ENCODE measurements at regions not wholly inside any gene's neighbourhood (a gene's known extent, or its start where the extent isn't known, plus 50 kb on each side); places are given as distances from the start of the nearest gene placed in this dataset.
"Not testable (repeated sequence)": the region's sequence is repeated elsewhere in the genome, so short reads cannot be mapped to it uniquely, and the experiment has no call there.

DNA sequence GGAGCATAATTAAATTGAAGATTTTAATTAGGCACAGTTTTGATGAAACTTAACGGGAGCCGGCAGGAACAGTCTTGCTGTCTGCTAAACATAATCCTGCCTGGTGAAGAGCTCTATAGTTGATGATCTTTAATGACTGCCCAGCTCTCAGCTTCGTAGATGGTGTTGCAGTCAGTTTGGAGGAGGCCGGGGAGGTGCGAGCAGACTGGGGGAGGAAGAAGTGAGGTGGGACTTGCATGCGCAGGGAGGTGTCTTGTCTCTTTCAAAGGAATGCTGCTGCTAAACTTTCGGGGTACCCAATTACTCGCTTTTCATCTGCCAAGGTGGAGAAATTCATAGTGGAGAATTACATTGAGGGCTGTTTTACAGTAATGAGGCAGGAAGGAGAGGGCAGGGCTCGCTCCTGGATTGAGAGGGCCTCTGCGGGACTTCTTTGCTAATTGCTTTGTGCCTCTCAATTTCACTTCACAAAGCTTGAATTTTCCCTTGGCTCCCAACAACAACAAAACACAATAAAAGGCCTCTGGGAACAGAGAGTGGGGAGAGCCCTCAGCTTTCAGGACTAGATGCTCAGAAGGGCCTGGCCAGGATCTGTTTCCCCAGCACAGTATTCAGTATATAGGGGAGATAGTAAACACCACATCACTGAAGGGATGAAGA, 257.9 kb upstream of the ADRA1B start:
- no peak for DNase-seq

DNA sequence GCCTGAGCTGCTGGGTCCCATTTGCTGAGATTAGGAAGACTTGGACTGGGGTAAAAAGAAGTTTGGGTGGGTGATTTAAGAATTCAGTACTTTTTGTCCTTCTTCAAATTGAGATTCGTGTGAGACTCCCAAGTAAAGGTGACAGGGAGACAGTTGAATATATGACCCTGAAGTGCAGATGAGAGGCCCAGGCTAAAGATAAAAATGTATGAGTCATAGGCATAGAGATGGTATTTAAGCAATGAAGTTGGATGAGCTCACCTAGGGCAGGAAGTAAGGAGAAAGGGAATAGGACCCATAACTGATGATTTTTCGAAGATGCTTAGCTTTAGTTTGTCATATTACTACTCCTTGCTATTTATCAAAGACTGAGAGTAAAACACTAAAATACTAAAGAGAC, 255.9 kb upstream of the ADRA1B start:
- no peak for DNase-seq

DNA sequence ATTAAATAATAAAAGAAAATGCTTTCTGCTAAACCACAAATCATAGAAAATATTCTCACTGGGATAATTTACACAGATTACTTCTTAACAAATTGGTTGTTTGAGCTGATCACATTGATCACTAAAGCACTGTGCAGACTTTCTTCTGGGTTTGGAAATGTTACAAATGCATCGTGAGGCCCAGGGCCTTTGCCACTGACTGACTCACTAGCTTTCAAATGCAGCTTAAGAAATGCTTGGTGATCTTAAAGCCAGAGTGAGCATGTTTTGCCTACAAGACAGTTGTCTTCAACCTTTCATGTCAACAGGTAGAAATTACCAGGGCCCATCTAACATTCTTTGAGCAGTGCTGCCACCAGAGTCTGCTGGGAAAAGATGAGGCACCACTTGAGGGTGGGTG, 252.3 kb upstream of the ADRA1B start:
- no peak for DNase-seq

DNA sequence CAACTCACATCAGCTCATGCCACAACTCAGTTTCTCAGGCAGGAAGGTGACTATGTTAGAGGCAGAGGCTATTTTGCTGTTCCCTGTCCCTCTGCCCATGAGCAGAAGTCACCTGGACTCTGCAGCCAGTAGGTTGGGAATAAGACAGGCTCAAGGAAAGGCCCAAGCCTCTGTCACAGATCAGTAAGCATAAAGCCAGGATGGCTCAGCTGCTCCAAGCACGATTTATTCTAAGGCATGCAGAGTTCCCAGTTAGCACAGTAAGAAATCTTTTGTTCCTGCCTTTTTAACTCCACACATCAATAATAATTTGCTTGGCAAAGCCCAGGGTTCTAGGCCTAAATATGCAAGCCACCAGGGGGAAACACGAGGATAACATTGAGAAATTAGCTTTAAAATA, 249.0 kb upstream of the ADRA1B start:
- DNase-seq = no peak

DNA sequence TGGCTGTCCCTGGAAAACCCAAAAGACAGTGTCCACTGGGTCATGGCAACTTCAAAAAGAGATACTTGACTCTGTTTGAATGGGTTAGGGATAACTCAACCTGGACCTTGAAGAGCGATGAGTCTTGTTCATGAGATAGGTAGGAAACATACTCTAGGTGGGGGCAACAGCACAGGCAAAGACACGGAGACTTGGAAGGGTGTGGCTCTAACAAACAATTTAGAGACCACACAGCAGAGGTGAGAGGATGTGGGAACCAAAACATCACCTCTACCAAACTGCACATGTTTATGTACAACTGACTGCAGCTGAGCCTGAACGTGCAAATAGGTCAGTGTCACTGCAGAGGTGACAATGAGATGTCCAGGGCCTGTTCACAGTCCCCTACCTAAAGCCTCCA, 247.7 kb upstream of the ADRA1B start:
- DNase-seq = no peak

DNA sequence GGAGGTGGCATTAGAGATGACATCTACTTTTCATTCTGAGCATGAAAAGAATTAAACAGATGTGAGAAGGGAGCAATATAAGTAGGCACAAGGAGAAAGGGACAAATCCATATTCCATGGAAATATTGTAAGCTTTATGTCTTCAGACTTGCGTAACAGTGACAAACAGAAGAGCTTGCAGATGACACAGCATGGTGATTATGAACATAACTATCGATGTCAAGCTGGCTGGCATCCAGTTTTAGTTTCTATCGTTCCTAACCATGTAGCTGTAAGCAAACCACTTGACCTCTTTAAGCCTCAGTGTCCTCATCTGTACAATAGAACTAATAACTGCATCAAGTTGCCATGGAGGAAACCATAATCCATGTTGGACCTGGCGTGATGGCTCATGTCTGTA, 246.7 kb upstream of the ADRA1B start:
- DNase-seq = no peak

DNA sequence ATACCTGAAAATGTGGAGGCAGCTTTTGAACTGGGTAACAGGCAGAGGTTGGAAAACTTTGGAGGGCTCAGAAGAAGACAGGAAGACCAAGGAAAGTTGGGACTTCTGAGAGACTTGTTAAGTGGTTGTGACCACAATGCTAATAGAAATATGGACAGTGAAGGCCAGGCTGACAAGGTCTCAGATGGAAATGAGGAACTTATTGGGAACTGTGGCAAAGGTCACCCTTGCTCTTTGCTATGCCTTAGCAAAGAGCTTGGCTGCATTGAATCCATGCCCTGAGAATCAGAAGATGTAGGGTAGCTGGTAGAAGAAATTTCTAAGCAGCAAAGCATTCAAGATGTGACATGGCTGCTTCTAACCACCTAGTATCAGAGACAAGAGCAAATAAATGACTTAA, 244.4 kb upstream of the ADRA1B start:
- DNase-seq = no peak

DNA sequence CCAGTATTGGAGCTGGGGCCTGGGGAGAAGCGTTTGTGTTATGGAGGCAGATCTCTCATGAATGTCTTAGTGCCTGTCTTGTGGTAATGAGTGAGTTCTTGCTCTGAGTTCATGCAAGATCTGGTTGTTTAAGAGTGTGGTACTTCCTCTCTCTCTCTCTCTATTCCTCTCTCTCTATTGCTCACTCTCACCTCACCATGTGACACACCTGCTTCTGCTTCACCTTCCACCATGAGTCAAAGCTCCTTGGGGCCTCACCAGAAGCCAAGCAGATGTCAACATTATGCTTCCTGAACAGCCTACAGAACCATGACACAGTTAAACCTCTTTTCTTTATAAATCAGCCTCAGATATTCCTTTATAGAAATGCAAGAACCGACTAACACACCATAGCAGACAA, 242.7 kb upstream of the ADRA1B start:
- DNase-seq = no peak

DNA sequence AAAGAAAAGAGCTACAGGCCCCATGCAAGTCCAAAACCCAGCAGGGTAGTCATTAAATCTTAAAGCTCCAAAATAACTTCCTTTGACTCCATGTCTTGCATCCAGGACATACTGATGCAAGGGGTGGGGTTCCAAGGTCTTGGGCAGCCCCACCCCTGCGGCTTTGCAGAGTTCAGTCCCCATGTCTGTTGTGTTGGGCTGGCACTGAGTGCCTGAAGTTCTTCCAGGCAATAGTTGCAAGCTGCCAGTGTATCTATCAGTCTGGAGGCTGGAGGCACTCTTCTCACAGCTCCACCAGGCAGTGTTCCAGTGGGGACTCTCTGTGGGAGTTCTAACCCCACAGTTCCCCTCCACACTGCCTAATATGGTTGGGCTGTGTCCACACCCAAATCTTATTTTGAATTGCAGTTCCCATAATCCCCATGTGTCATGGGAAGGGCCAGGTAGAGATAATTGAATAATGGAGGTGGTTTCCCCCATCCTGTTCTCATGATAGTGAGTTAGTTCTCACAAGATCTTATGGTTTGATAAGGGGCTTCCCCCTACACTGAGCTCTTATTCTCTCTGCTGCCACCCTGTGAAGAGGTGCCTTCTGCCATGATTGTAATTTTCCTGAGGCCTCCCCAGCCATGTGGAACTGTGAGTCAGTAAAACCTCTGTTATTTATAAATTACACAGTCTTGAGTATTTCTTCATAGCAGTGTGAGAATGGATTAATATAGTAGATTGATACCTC, 237.5 kb upstream of the ADRA1B start:
- DNase-seq = no peak

DNA sequence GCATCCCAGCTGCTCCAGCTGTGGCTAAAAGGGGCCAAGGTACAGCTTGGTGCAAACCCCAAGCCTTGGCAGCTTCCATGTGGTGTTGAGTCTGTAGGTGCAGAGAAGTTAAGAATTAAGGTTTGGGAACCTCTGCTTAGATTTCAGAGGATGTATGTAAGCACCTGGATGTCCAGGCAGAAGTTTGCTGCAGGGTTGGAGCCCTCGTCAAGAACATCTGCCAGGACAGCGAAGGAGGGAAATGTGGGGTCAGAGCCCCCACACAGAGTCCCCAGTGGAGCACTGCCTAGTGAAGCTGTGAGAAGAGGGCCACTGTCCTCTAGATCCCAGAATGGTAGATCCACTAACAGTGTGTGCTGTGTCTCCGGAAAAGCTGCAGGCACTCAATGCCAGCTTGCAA, 236.2 kb upstream of the ADRA1B start:
- no peak for DNase-seq

DNA sequence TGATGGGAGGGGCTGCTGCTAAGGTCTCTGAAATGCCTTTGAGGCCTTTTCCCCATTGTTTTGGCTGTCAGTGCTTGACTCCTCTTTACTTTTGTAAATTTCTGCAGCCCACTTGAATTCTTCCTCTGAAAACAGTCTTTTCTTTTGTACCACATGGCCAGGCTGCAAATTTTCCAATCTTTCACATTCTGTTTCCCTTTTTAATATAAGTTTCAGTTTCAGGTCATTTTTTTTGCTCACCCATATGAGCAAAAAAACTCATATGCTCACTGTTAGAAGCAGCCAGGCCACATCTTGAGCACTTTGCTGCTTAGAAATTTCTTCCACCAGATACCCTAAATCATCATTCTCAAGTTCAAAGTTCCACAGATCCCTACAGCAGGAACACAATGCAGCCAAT, 234.6 kb upstream of the ADRA1B start:
- DNase-seq = no peak

DNA sequence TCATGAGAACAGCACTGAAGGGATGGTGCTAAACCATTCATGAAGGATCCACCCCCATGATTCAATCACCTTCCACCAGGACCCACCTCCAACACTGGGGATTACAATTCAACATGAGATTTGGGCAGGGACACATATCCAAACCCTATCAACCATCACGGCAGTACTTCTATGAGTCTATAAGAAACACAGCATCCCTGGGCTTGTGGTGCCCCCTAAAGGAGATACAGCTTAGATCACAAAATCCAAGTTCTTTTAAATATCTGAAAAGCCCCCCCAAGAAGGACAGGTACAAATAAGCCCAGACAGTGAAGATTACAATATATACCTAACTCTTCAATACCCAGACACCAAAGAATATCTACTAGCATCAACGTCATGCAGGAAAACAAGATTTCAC, 233.7 kb upstream of the ADRA1B start:
- DNase-seq = peak; percentile 5

DNA sequence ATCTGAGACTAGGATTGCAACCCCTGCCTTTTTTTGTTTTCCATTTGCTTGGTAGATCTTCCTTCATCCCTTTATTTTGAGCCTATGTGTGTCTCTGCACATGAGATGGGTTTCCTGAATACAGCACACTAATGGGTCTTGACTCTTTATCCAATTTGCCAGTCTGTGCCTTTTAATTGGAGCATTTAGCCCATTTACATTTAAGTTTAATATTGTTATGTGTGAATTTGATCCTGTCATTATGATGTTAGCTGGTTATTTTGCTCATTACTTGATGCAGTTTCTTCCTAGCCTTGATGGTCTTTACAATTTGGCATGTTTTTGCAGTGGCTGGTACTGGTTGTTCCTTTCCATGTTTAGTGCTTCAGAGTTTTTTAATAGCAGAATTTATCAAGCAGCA, 228.4 kb upstream of the ADRA1B start:
- not testable (repeated sequence) for DNase-seq

DNA sequence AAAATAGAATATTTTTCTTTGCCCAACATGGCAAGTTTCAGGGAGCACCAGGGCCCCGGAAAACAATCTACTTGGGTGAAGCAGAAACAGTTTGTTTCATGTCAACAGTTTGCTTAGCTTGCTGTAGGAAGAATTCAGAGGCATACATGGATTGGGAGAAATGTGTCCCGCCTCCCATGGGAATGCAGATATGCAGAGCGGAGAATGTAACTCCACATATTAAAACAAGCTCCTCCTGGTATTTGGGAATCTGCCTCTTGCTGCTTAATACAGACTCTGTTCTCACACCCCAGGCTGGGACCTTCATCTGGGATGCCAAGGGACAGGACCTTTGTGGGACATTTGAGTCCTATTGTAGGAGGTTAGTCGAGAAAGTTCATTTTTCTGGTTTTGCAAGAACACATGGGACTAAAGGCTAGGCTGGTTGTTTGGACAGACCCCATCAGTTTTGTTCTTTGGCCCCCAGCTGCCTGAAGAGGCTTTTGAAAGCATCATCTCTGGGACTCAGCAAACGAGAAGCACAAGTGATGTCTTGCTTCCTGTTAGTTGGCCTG, 220.5 kb upstream of the ADRA1B start:
- DNase-seq = no peak

DNA sequence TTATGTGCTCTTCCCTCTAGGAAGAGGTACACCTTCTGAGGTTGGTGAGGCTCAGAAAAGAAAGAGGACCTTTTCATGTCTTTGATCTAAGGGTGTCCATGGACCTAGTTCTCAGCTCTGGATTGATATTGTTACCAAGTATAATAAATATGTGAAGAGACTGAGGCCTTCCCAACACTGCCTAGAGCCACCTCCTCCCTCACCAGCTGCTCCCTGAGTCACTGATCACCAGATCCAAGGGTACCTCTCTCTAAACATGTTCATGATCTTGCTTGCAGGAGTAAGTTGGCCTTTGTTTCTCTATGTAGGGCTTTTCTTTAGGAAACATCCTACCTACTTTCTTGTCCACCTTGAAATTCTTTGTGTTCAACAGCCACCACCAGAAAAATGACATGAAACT, 218.8 kb upstream of the ADRA1B start:
- DNase-seq = no peak

DNA sequence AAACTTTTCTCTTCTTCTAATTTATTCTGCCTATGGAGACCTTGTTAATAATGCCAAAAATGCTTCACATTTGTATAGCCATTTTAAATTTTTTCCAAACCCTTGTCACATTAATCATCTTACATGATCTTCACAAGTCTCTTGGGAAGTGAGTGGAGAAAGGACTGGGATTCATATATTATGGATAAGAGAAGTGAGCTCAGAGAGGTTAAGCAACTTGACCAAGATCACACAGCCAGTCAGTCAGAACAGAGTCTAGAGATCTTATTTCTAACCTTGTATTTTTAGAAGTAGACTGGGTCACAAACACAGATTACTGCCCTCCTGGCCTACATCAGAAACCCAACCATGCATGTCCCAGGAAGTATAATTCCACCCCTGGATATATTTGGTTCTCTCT, 218.0 kb upstream of the ADRA1B start:
- DNase-seq = no peak

DNA sequence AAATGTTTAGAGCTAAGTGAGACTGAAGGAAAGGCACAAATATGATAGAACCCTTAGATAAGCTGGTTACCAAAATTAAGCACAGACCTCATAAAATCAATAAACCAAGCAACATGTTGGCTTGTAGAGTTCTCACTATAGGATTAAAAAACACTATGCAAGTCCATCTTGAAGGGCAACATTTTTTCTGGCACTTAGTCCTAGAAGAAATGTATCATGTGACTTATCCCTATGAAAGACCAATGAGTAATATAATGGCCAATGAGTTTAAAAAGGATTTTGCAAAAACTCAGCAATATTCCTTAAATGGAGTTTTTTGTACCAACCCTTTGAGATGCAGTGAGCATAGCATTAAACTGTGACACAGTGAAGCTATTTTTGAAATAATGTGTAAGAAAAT, 216.3 kb upstream of the ADRA1B start:
- DNase-seq = no peak

DNA sequence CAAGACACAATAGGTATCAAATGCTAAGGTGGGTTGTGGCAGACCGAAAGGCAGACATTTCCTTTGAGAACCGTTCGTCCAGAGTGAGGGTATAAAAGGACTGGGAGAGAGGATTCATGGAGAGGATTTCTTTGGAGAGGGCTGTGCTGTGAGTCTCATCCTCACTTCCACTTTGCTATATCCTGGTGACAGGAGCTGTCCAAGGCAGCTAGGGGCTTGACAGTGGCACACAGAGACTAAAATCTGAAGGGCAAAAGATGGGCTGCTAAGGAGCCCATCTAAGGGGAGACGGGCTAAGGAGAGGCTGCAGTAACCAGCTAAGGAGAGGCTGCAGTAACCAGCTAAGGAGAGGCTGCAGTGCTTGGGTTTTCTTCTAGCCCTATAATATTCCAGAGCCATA, 214.0 kb upstream of the ADRA1B start:
- no peak for DNase-seq

DNA sequence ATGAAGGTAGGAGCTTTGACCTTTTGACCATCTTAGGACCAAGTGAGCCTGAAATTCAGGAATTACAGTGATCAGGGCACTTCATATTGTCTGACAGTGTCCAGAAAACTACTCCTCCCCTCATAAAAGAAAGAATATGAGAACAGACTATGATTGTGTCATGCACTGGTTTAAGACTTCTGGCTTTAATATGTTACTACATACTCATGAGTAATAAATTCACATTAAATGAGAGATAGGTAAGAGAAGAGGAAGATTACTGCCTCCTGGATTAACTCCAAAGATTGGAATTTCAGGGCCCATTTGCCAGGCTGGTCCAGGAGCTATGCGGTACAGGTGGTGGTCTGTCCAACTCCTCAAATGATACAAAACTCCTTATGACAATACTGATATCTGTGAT, 213.5 kb upstream of the ADRA1B start:
- DNase-seq = no peak

DNA sequence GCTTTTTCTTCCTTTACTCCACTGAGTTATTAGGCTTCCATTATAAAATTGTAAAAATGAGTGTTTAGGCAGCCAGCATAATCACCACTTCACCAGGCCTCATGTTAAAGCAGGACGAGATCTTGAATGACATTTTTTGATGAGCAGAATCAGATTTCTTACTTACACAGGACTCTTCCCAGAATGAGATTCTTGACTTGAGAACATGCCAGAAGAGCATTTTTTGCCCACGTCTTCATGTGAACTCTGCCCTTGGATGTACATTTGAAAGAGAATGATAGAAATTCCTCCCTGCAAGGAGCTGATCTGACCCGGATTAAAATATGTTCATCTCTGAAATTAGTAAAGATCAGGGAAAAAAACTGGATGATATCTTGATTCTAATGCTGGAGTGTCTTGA, 212.1 kb upstream of the ADRA1B start:
- no peak for DNase-seq

DNA sequence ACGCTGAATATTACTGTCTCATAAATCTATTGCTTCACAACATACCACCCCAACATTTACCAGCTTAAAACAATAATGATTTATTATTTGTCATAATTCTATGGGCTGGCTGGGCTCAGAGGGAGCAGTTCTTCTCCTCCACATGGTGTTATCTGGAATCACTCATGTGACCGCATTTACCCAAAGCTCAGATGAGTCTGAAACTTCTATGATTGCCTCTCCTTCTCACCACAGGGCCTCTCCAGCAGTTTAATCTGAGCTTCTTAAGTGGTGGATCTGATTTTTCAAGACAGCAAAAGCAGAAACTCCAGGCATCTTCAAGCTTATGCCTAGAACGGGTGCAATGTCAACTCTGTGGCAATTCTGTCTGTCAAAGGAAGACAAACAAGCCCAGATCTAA, 210.3 kb upstream of the ADRA1B start:
- no peak for DNase-seq

DNA sequence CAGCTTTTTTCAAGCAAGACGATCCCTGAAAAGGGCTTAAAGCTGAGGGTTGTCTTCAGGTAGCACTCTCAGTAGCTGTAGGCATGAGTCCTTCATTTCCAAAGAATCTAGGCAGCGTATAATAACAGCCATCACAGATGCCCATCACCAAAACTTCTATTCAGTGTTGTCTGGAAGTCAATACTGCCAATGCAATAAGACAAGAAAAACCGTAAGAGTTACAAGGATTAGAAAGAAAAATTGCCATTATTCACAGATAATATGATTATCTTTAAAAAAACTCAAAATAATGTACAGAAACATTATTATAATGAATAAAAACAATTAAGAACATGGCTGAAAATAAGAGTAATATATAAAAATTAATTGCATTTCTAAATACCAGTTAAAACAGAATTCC, 208.2 kb upstream of the ADRA1B start:
- no peak for DNase-seq

DNA sequence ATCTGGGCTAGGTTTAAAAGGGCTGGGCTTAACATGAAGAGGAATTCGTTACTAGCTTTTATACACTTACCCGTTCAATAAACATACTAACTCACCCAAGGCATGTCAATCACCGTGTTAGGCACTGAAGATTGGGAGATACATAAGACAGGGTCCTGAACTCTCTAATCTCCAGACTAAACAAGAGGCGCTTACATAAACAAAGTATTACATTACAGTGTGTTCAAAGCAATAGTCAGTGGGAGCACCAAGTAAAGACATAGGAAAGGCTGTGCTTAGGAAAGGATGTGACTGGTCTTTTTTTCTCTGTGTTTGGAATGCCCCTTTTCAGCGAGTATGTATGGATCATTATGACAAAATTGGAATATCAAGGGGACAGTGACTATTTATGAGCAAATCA, 203.6 kb upstream of the ADRA1B start:
- no peak for DNase-seq

DNA sequence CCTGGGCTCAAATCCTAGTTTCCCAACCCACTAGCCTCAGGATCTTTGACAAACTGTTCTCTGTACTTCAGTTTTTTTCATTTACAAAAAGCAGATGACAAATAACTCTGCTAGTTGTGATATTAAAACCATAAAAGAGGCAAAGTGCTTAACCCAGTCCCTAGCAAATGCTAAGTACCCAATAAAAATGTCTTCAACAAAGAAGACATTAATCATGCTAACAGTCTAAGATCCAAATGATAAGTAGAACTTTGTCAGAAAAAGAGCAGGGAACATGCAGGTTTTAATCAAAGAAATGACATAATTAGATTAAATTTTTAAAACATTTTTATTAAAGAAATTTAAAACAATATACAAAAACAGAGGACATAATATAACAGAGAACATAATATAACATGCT, 203.0 kb upstream of the ADRA1B start:
- DNase-seq = no peak

DNA sequence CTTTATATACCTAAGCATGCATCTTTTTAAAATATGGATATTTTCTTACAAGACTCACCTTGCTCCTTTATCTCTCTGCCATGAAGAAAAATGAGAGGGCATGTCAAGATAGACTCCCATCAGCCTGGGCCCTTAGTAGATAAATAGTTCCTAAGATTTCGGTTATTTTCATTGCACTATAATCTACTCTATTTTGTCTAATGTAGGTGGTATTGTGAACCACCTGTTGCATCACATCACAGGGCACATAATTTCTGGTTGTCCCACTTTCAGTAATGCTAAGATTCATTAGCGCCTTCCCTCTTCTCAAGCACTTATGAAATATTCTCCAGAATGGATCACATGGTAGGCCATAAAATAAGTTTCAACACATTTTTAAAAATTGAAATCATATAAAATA, 202.5 kb upstream of the ADRA1B start:
- no peak for DNase-seq

All from hematopoietic multipotent progenitor cell treated with erythropoietin and hydrocortisone succinate and interleukin-3 and kit ligand, for 6 days (in vitro differentiated cells).